ENCODE measurements at regions not wholly inside any gene's neighbourhood (a gene's known extent, or its start where the extent isn't known, plus 50 kb on each side); places are given as distances from the start of the nearest gene placed in this dataset.

GRCh38 chr20:11041396-11041795, 367.6 kb upstream of the JAG1 start:
- peak; percentile 34 for DNase-seq (ENCODE audit: low read depth)

GRCh38 chr20:11043001-11043400, 369.2 kb upstream of the JAG1 start:
- DNase-seq (ENCODE audit: low read depth): no peak

GRCh38 chr20:11044561-11044960, 370.8 kb upstream of the JAG1 start:
- no peak for DNase-seq (ENCODE audit: low read depth)

GRCh38 chr20:11045412-11046175, 371.8 kb upstream of the JAG1 start:
- DNase-seq (ENCODE audit: low read depth): no peak

GRCh38 chr20:11047559-11047958, 373.8 kb upstream of the JAG1 start:
- peak; percentile 16 for DNase-seq (ENCODE audit: low read depth)

GRCh38 chr20:11048739-11049138, 374.9 kb upstream of the JAG1 start:
- DNase-seq (ENCODE audit: low read depth): no peak

- DNase-seq (ENCODE audit: low read depth): no peak
Measured at GRCh38 chr20:11050350-11050749, 376.6 kb upstream of the JAG1 start.

- peak; percentile 24 for DNase-seq (ENCODE audit: low read depth)
Measured at GRCh38 chr20:11051136-11051535, 377.3 kb upstream of the JAG1 start.

- no peak for DNase-seq (ENCODE audit: low read depth)
Measured at GRCh38 chr20:11053310-11053709, 379.5 kb upstream of the JAG1 start.

- no peak for DNase-seq (ENCODE audit: low read depth)
Measured at GRCh38 chr20:11054266-11054993, 380.6 kb upstream of the JAG1 start.

GRCh38 chr20:11056414-11056813, 382.6 kb upstream of the JAG1 start:
- DNase-seq (ENCODE audit: low read depth): no peak

GRCh38 chr20:11057624-11058023, 383.8 kb upstream of the JAG1 start:
- DNase-seq (ENCODE audit: low read depth): peak; percentile 55

- no peak for DNase-seq (ENCODE audit: low read depth)
Measured at GRCh38 chr20:11059659-11060058, 385.9 kb upstream of the JAG1 start.

GRCh38 chr20:11060423-11061185, 386.8 kb upstream of the JAG1 start:
- no peak for DNase-seq (ENCODE audit: low read depth)

- no peak for DNase-seq (ENCODE audit: low read depth)
Measured at GRCh38 chr20:11063444-11063843, 389.6 kb upstream of the JAG1 start.

- DNase-seq (ENCODE audit: low read depth): no peak
Measured at GRCh38 chr20:11064946-11065345, 391.1 kb upstream of the JAG1 start.

- DNase-seq (ENCODE audit: low read depth): peak; percentile 45
Measured at GRCh38 chr20:11067359-11067758, 393.6 kb upstream of the JAG1 start.

GRCh38 chr20:11072982-11073381, 399.2 kb upstream of the JAG1 start:
- DNase-seq (ENCODE audit: low read depth): no peak

- no peak for DNase-seq (ENCODE audit: low read depth)
Measured at GRCh38 chr20:11076434-11077105, 402.8 kb upstream of the JAG1 start.

GRCh38 chr20:11077226-11077625, 403.4 kb upstream of the JAG1 start:
- peak; percentile 6 for DNase-seq (ENCODE audit: low read depth)

GRCh38 chr20:11080010-11080409, 406.2 kb upstream of the JAG1 start:
- DNase-seq (ENCODE audit: low read depth): peak; percentile 18

- DNase-seq (ENCODE audit: low read depth): no peak
Measured at GRCh38 chr20:11080781-11081377, 407.1 kb upstream of the JAG1 start.
